ENCODE measurements at regions not wholly inside any gene's neighbourhood (a gene's known extent, or its start where the extent isn't known, plus 50 kb on each side); places are given as distances from the start of the nearest gene placed in this dataset.

DNA sequence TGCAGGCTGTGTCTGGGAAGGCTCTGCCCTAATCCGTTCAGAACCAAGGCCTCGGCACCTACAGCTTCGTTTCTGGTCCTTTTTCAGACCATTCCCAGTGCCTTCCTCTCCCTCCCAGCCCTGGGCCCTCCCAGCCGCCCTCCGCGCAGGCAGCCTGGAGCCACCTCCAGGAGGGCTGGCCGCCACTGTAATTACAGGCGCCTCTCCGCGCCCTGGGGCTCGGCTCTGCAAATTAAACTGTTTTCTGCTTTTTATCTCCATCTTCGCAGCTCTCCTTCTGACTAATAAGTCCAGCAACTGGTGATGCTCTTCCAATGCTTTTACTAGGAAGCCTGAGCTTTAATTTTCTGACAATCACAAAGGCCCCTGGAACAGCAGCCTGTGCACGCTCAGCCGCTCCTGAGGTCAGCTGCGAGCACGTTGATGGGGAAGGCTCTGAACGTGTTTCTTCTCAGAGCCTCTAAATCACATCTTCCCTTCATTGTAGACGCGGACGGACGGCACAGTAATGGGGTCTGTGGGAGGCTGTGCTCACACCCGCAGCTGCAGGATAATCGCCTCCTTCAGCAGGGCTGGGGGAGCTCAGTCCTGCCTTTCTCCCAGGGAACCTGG, 194.6 kb downstream of the DLL1 start:
- no peak overlapping the region for H3K4me3 ChIP-seq (ENCODE audit: low read depth, low read length)
- TF ChIP-seq, protein P1, sequence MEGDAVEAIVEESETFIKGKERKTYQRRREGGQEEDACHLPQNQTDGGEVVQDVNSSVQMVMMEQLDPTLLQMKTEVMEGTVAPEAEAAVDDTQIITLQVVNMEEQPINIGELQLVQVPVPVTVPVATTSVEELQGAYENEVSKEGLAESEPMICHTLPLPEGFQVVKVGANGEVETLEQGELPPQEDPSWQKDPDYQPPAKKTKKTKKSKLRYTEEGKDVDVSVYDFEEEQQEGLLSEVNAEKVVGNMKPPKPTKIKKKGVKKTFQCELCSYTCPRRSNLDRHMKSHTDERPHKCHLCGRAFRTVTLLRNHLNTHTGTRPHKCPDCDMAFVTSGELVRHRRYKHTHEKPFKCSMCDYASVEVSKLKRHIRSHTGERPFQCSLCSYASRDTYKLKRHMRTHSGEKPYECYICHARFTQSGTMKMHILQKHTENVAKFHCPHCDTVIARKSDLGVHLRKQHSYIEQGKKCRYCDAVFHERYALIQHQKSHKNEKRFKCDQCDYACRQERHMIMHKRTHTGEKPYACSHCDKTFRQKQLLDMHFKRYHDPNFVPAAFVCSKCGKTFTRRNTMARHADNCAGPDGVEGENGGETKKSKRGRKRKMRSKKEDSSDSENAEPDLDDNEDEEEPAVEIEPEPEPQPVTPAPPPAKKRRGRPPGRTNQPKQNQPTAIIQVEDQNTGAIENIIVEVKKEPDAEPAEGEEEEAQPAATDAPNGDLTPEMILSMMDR (IDR thresholded peaks at IDR 0.05; ENCODE audit: low read depth, low read length) = no peak

DNA sequence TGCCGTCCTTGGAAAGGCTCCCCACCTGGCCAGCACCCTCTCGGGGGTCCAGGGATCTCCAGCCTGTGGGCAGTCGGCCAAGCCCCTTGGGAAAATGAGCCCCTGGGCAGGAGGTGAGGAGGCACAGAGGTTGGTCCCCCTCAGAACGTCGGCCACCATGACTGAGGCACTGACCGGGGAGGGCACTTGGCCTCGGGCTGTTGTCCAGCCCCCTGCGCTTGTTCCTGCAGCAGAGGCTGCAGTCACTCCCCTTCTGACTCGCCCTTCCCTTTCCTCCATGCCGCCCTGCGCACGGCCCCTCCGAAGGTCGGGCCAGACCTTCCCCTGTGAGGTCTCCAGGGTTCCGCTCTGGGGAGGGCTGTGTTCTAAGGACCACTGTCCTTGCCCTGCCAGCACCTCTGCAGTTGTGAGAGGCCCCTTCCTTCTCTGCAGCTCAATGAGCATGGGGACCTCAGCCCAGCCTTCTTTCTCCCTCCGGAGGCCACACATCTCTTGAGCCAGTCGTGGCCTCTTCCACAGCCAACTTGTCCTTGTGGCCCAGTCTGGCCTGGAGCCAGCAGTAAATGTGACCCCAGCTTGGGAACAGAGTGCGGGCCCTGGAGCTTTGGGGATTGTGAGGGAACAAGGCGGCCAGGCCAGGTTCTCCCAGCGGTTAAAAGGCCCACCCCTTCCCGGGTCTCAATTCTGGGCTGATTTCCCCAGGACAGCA, 195.5 kb downstream of the DLL1 start:
- H3K4me3 ChIP-seq (ENCODE audit: low read depth, low read length) = no peak overlapping the region
- TF ChIP-seq, protein P1 (IDR thresholded peaks at IDR 0.05; ENCODE audit: low read depth, low read length) = no peak

DNA sequence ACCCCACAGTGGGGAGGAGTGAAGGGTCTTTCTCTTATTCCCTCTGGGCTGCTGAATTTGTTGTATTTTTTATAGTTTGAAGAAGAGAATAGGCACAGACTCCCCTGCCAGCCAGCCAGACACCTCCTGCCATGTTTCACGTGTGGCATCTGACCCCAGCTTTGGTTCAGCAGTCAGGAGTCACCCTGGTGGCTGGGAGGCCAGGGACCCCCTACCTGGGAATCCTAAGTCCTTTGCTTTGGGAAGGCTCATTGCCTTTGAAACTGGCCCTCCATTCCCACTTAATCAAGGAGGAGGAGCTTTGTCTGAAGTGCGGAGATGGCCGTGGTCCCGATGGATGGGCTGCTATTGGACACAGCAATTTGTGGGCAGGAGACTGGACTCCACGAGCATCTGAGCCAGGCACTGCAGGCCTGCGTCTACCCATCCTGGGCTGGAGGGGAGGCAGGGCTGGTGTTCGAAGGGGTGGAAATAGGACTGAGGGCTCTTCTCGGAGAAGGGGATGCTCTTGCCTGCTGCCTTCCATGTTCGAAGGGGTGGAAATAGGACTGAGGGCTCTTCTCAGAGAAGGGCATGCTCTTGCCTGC, 196.1 kb downstream of the DLL1 start:
- TF ChIP-seq, protein P1 (IDR thresholded peaks at IDR 0.05; ENCODE audit: low read depth, low read length) = no peak
- H3K4me3 ChIP-seq (ENCODE audit: low read depth, low read length) = no peak overlapping the region

DNA sequence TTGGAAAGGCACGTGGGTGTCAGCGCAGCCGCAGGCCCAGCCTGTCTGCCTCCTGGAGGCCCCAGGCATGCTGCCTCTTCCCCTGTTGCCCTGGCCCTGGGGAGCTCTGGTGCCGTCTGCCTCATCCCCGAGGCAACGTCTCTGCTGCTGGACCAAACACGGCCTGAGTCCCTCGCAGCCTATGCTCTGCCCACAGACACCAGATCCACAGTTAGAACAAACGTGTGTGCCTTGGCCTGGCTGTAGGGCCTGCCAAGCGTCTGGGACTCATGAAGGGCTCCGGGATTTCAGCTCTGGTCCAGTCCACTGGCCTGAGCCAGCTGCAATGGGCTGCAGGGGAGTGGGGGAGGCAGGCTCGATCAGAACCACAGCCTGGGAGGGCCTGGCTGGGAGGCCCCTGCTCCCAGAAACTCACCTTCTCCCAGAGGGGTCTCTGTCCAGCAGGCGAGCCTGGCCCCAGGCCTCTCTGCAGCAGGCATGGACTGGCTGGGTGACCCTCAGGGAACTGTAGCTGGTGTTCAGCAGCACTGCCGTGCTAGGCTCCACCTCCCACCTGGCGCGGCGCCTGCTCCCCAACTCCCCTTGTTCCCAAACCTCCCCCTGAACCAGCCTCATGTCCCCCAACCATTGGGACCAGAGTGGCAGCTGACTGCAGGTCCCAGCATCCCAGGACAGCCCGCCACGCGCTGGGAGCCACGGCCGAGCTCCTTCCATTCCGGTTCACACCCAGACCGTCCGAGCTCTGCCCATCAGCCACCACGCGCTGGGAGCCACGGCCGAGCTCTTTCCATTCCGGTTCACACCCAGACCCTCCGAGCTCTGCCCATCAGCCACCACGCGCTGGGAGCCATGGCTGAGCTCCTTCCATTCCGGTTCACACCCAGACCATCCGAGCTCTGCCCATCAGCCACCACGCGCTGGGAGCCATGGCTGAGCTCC, 197.0 kb downstream of the DLL1 start:
- no peak overlapping the region for H3K4me3 ChIP-seq (ENCODE audit: low read depth, low read length)
- TF ChIP-seq, protein P1 (IDR thresholded peaks at IDR 0.05; ENCODE audit: low read depth, low read length) = no peak

DNA sequence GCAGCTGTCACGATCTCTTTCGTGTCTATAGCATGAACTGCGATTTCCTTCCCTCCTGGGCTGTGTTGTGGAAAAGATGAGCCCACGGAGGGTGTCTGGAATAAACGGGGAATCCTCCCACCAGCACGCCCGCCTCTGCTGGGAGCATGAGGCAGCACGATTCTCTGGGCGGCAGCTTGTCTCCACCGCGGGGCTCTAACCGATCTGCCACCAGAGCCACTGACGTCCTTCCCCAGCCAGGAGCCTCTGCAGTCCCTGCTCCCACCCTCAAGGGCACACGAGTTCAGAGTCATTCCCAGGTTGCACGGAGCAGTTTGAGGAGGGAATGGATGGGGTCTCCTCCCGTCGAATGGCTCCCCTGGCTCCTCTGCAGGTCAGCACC, 197.6 kb downstream of the DLL1 start:
- TF ChIP-seq, protein P1 (IDR thresholded peaks at IDR 0.05; ENCODE audit: low read depth, low read length) = no peak
- H3K4me3 ChIP-seq (ENCODE audit: low read depth, low read length) = no peak overlapping the region

DNA sequence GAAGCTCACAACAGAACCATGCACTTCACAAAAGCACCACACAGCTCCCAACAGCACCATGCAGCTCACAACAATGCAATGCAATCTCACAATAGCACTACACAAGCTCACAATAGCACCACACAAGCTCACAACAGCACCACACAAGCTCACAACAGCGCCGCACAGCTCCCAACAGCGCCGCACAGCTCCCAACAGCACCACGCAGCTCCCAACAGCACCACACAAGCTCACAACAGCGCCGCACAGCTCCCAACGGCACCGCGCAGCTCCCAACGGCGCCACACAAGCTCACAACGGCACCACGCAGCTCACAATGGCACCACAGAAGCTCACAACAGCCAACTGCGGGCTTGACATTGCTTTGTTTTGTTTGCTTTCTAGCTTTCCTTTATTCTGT, 198.1 kb downstream of the DLL1 start:
- H3K4me3 ChIP-seq (ENCODE audit: low read depth, low read length) = no peak overlapping the region
- TF ChIP-seq, protein P1 (IDR thresholded peaks at IDR 0.05; ENCODE audit: low read depth, low read length) = no peak

All from WI38 (cell line).